Tibial nerve (tissue), 4 donors: ENCODE measurements at regions not wholly inside any gene's neighbourhood (a gene's known extent, or its start where the extent isn't known, plus 50 kb on each side); places are given as distances from the start of the nearest gene placed in this dataset.

ENCODE experiments used
- DNase-seq, 2 donors: peaks; one replicate each; pipeline ENCODE4 v3.0.0-alpha.2; 2019; ENCODE audit warnings: low spot score in 2 of 2
- H3K27ac ChIP-seq, 4 donors: fragments of 200-600 bp; sonication (generic) in 3 of 4; one replicate each; pipeline ENCODE4 v1.5.1; 2017 to 2019; ENCODE audit warnings: mild to moderate bottlenecking in 1 of 4
- H3K27me3 ChIP-seq, 2 donors: fragments of 200-600 bp; sonication (generic) in 1 of 2; one replicate each; pipeline versions ENCODE4 v1.5.1 to v1.6.0; 2017 to 2019
- H3K36me3 ChIP-seq, 3 donors: fragments of 200-600 bp; sonication (generic); one replicate each; pipeline ENCODE4 v1.5.1; 2018 to 2019
- H3K4me1 ChIP-seq, 4 donors: fragments of 200-600 bp; sonication (generic) in 3 of 4; one replicate each; pipeline ENCODE4 v1.5.1; 2017 to 2019
- H3K4me3 ChIP-seq, 4 donors: fragments of 200-600 bp; sonication (generic) in 3 of 4; one replicate each; pipeline ENCODE4 v1.5.1; 2017 to 2019; ENCODE audit warnings: mild to moderate bottlenecking in 1 of 4, moderate library complexity in 1 of 4
- H3K9me3 ChIP-seq, 4 donors: fragments of 200-600 bp; sonication (generic) in 3 of 4; one replicate each; pipeline ENCODE4 v1.5.1; 2017 to 2019
- EP300 ChIP-seq, 2 donors: sonication (generic); formaldehyde crosslinking; IDR thresholded peaks; one replicate each; pipeline ENCODE4 v1.6.1; 2017; ENCODE audit warnings: antibody characterized with exemption in 2 of 2, mild to moderate bottlenecking in 1 of 2
- POLR2A ChIP-seq, 2 donors: fragments of 450-650 bp; IDR thresholded peaks; one replicate each; pipeline ENCODE4 v1.6.1; 2017; ENCODE audit warnings: antibody characterized with exemption in 2 of 2, mild to moderate bottlenecking in 2 of 2, moderate library complexity in 2 of 2
- WGBS, 2 donors: methylation state at CpG; one replicate each; pipeline ENCODE4 v1.1.5; 2018; 5-methylcytosine and 5-hydroxymethylcytosine counted together
- TF ChIP-seq, protein P1 (sequence below), 5 experiments: fragments of 200-600 bp in 3 of 5; fragments of 450-650 bp in 2 of 5; sonication (generic) in 3 of 5; IDR thresholded peaks; one replicate each; pipeline ENCODE4 v1.5.1; 2016 to 2019; ENCODE audit warnings: antibody characterized with exemption in 5 of 5, mild to moderate bottlenecking in 3 of 5, moderate library complexity in 2 of 5

DNA sequence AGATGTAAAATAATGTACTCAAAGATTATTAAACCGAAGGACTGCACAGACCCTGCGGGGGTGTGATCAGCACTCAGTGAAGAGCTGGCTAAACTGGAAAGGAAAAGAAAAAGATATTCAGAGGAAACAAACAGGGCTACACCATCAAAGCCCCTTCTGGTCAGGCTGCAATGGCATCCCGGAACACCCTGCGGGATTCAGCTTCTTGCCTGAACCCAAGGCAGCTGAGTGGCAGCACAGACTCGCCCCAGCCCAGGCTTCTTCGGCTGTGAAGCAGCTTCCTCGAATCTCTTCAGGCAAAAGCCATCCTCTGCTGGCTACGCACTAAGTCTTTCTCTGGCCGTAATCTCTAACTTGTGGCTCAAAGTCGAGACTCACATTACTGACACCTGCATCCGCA, 220.9 kb downstream of the TEX29 start:
- Histone ChIP-seq H3K27ac (no peak overlapping the region), H3K4me1 (no peaks in the 10 kb centered on the region), H3K36me3 (no peaks in the 10 kb centered on the region), H3K27me3 (peaks cover 0 to 33% of the 10 kb centered on the region in 2 donors), H3K9me3 (peaks cover 0 to 12% (median under 1%) of the 10 kb centered on the region in 4 donors), H3K4me3 (no peak overlapping the region)
- WGBS, 2 donors: 64 to 72% methylated on average over 11 of the region's 11 CpGs
- TF ChIP-seq EP300 (IDR thresholded peaks at IDR 0.05) (no peak), POLR2A (IDR thresholded peaks at IDR 0.05) (no peak)
- TF ChIP-seq, protein P1, sequence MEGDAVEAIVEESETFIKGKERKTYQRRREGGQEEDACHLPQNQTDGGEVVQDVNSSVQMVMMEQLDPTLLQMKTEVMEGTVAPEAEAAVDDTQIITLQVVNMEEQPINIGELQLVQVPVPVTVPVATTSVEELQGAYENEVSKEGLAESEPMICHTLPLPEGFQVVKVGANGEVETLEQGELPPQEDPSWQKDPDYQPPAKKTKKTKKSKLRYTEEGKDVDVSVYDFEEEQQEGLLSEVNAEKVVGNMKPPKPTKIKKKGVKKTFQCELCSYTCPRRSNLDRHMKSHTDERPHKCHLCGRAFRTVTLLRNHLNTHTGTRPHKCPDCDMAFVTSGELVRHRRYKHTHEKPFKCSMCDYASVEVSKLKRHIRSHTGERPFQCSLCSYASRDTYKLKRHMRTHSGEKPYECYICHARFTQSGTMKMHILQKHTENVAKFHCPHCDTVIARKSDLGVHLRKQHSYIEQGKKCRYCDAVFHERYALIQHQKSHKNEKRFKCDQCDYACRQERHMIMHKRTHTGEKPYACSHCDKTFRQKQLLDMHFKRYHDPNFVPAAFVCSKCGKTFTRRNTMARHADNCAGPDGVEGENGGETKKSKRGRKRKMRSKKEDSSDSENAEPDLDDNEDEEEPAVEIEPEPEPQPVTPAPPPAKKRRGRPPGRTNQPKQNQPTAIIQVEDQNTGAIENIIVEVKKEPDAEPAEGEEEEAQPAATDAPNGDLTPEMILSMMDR (IDR thresholded peaks at IDR 0.05): no peak
- DNase-seq: no peak

DNA sequence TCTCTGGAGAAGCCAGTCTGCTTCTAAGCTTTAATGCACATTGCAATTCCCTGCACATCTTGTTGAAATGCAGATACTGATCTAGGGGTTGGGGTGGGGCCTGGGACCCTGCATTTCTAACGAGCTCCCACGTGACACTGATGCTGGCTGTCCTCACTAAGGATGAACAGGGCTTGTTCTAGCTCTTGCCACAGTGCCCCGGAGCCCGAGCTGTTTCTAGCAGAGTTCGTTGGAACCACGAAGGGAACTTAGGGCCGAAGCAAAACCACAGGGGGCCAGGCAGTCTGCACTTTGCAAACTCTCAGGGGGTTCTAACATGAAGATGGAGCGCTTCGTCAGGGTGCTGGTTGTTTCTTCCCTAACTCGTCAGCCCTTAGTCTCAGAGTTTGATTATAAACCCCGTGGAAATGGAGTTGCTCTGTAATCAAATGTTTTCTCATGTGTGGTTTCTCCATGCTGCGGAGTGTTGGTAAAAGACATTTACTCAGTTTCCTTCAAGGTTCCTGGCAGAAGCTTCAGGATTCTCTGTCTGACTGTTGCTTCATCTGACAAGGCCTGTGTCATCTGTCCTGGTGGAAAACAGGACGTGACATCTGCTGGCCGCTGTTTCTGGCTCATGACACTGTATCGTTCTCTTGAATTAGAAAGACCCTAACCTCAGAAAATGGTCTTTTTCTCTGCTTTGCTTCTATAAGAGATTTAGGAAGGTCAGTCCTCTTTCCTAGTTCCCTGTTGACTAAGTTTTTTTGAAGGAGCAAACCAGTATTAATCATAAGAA, 221.5 kb downstream of the TEX29 start:
- WGBS, 2 donors: 73 to 82% methylated on average over 15 of the region's 15 CpGs
- no peaks in the 10 kb centered on the region for H3K4me1 ChIP-seq
- H3K27ac ChIP-seq: no peak overlapping the region
- H3K27me3 ChIP-seq: peaks cover 0 to 27% of the 10 kb centered on the region in 2 donors
- no peak overlapping the region for H3K4me3 ChIP-seq
- DNase-seq: no peak
- TF ChIP-seq, protein P1 (IDR thresholded peaks at IDR 0.05): no peak
- no peak for TF ChIP-seq EP300 (IDR thresholded peaks at IDR 0.05)
- TF ChIP-seq POLR2A (IDR thresholded peaks at IDR 0.05): no peak
- no peaks in the 10 kb centered on the region for H3K36me3 ChIP-seq
- H3K9me3 ChIP-seq: peaks cover 0 to 18% (median 2%) of the 10 kb centered on the region in 4 donors

DNA sequence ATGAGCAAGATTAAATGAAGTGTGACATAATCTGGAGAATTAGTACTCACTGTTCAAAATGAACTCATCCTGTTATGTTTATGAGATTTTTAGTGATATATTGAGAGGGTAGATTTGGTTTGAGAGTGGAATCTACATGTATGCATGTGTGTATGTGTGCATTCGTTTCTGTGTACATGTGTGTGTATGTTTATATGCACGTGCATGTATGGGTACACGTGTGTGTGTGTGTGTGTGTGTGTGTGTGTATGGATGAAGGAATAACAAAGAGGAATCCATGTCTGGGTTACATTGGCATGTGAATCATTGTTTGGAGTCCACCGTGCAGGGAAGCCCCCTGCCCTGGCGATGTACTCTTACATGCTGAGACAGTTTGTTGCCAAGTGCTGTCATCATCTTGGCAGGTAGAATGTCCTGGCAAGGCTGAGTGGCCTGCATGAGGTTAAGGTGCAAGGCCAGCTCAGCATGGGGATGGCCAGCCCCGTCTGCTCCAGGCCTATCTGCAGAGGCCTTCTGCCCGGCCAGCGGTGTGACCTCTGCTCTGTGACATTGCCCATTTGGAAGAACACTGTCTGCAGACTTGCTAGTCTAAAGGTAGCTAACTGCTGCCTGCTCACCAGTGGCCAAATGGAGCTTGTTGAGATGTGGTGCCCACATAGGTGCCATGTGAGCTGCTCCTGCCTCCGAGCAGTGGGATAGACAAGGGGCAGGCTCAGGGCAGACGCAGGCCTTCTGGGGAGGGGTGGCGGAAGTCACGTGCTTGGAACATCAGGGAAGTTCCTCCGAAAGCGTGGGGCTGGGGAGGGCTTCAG, 222.3 kb downstream of the TEX29 start:
- WGBS, 2 donors: 81 to 83% methylated on average over 14 of the region's 14 CpGs
- TF ChIP-seq EP300 (IDR thresholded peaks at IDR 0.05) (no peak), POLR2A (IDR thresholded peaks at IDR 0.05) (no peak)
- TF ChIP-seq, protein P1 (IDR thresholded peaks at IDR 0.05): no peak

DNA sequence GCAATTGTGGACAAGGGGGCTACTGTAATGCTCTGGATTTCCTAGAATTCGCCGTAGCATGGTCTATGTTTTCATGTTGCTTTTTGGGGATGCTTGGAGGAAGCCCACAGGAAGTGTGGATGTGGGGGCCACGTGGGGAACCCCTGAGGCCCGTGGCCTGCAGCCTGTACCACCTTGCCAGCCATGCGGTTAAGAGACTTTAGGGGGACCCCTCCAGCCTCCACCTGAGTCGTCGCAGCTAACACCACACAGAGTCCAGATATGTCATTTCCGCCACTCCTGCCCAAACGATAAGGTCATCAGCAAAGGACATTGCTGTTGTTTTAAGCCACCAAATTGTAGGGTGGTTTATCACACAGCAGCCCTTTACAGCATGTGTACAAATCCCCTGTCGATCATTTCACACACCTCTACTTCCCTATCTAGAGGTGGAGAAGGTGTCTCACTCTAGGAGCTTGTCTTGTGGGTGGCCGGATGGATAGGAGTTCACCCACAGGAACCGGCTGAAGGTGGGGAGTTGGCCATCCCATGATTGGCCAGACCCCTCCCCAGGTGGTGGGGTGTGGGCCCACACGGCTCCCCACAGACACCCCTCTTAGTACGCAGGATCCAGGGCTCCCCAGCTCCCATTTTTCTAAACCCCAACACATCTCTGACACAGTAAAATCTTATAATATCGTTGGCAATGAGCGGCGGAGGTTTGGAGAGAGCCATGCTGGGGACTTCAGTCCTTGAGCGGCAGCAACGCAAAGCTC, 226.7 kb downstream of the TEX29 start:
- WGBS, 2 donors: 83 to 85% methylated on average over 19 of the region's 19 CpGs
- peaks cover 0 to 27% (median 2%) of the 10 kb centered on the region in 4 donors for H3K9me3 ChIP-seq
- no peak for DNase-seq
- H3K27ac ChIP-seq: no peak overlapping the region
- no peaks in the 10 kb centered on the region for H3K36me3 ChIP-seq
- TF ChIP-seq, protein P1 (IDR thresholded peaks at IDR 0.05): no peak
- TF ChIP-seq POLR2A (IDR thresholded peaks at IDR 0.05) (no peak), EP300 (IDR thresholded peaks at IDR 0.05) (no peak)
- H3K4me1 ChIP-seq: no peaks in the 10 kb centered on the region
- H3K4me3 ChIP-seq: no peak overlapping the region
- no peaks in the 10 kb centered on the region for H3K27me3 ChIP-seq

More for the DNA sequence above, 222.3 kb downstream of the TEX29 start:
- Histone ChIP-seq H3K4me1 (no peaks in the 10 kb centered on the region), H3K4me3 (no peak overlapping the region), H3K27me3 (peaks cover 0 to 19% of the 10 kb centered on the region in 2 donors), H3K27ac (no peak overlapping the region), H3K36me3 (no peaks in the 10 kb centered on the region), H3K9me3 (peaks cover 0 to 23% (median 2%) of the 10 kb centered on the region in 4 donors)
- DNase-seq: no peak
